OCI-LY7 (cell line): ENCODE measurements at regions not wholly inside any gene's neighbourhood (a gene's known extent, or its start where the extent isn't known, plus 50 kb on each side); places are given as distances from the start of the nearest gene placed in this dataset.

Source experiments
- BruUV-seq: library from RNA; stranded (reverse); fragments of 400-500 nt; replicated peaks from 2 replicates; lab custom pipeline; 2021; lab: Mats Ljungman, UMichigan
- CTCF ChIA-PET: fragments of 300-600 bp; sonication (Branson Sonifier 250); formaldehyde crosslinking; loops from one replicate; lab custom pipeline; 2022; ENCODE audit warnings: antibody characterized with exemption; ENCODE audit not compliant: unreplicated experiment; lab: Charles Lee
- POLR2A ChIA-PET: fragments of 300-600 bp; sonication (Branson Sonifier 250); formaldehyde crosslinking; loops from one replicate; lab custom pipeline; 2022; ENCODE audit warnings: antibody characterized with exemption; lab: Charles Lee
- DNase-seq: peaks from one replicate; pipeline ENCODE4 v3.0.0-alpha.2; 2015; ENCODE audit warnings: low spot score
- H2AFZ ChIP-seq: fragments of 200-600 bp; sonication (generic), shearing (Covaris generic); 2 replicates; pipeline ENCODE4 v1.6.1; 2014; ENCODE audit warnings: mild to moderate bottlenecking, antibody characterized with exemption, low read length, moderate library complexity
- H3K27ac ChIP-seq: fragments of 200-600 bp; sonication (generic); 2 replicates; pipeline ENCODE4 v1.5.1; 2014; ENCODE audit warnings: mixed run types, low read depth, mild to moderate bottlenecking, moderate library complexity, low read length, inconsistent platforms; ENCODE audit not compliant: poor library complexity, severe bottlenecking
- H3K36me3 ChIP-seq: fragments of 200-600 bp; sonication (generic); 2 replicates; pipeline ENCODE4 v1.6.1; 2014; ENCODE audit warnings: mild to moderate bottlenecking, antibody characterized with exemption, low read length, moderate library complexity, mixed read lengths; ENCODE audit not compliant: insufficient read depth
- H3K4me1 ChIP-seq: fragments of 200-600 bp; sonication (generic); 2 replicates; pipeline ENCODE4 v1.5.1; 2014; ENCODE audit warnings: mild to moderate bottlenecking, low read length; ENCODE audit not compliant: insufficient read depth, poor library complexity, severe bottlenecking
- H3K4me2 ChIP-seq: fragments of 200-600 bp; sonication (generic); 2 replicates; pipeline ENCODE4 v1.6.1; 2014; ENCODE audit warnings: mild to moderate bottlenecking, low read length
- H3K4me3 ChIP-seq: fragments of 200-600 bp; sonication (generic); 2 replicates; pipeline ENCODE4 v1.5.1; 2014; ENCODE audit warnings: mild to moderate bottlenecking, low read depth, low read length; ENCODE audit not compliant: poor library complexity, severe bottlenecking
- H3K79me2 ChIP-seq: fragments of 200-600 bp; sonication (generic); 2 replicates; pipeline ENCODE4 v1.6.1; 2016; ENCODE audit warnings: low read depth, mild to moderate bottlenecking, low read length, moderate library complexity, mixed read lengths; ENCODE audit not compliant: insufficient read depth
- H3K9me2 ChIP-seq: fragments of 200-600 bp; sonication (generic); 2 replicates; pipeline ENCODE4 v1.6.1; 2016; ENCODE audit warnings: mild to moderate bottlenecking, low read length, mixed read lengths; ENCODE audit not compliant: insufficient read depth
- H3K9me3 ChIP-seq: fragments of 200-600 bp; sonication (generic); 2 replicates; pipeline ENCODE4 v1.6.1; 2014; ENCODE audit warnings: mild to moderate bottlenecking, mixed run types, low read length, mixed read lengths
- H4K20me1 ChIP-seq: fragments of 200-600 bp; sonication (generic); 2 replicates; pipeline ENCODE4 v1.6.1; 2014; ENCODE audit warnings: mild to moderate bottlenecking, antibody characterized with exemption, low read length, moderate library complexity, mixed read lengths; ENCODE audit not compliant: insufficient read depth
- EZH2phosphoT487 ChIP-seq: fragments of 200-600 bp; sonication (generic); IDR thresholded peaks from 2 replicates; pipeline ENCODE4 v1.6.1; 2018; ENCODE audit warnings: low read depth, borderline replicate concordance, mild to moderate bottlenecking, mixed run types, antibody characterized with exemption, low read length, moderate library complexity, mixed read lengths
- intact Hi-C: fragments of 100-400 bp; cut with micrococcal nuclease; formaldehyde crosslinking; loops from one replicate; pipeline ENCODE4 v1.10.0; 2022; ENCODE audit not compliant: unreplicated experiment
- TF ChIP-seq, protein P1 (sequence below): fragments of 200-600 bp; sonication (generic); conservative IDR thresholded peaks from 2 replicates; pipeline ENCODE4 v1.5.1; 2014; ENCODE audit warnings: mild to moderate bottlenecking, antibody characterized with exemption, low read length, moderate library complexity, mixed read lengths

DNA sequence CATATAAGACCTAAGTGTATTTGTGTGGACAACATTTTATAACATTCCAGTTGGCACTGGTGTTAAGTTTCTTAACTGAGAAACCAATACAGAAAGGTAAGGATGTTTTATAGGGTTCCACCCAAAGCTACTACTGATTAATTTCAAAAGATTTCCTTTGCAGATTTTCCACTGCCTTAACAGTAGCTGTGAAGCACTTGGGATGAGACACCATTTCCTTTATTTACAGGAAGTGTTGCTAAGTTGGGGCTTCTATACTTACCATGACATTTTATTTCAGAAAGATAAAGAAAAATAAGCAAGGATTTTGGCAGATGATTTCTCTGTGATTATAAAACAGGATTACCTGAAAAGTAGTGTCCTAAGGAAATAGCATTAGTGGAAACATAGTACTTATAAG, 234.3 kb downstream of the CALCRL start:
- no peak overlapping the region for H2AFZ ChIP-seq
- no peak for DNase-seq
- H3K79me2 ChIP-seq, result no peaks in the 10 kb centered on the region
- ChIA-PET POLR2A (interaction anchor here (0.7 kb wide), 1 partner anchor 262 kb away, joined by 3 read pairs; no protein-coding TSS in a partner anchor), CTCF (no interaction called here)
- BruUV-seq, result no TSS peak
- no peak overlapping the region for H3K4me2 ChIP-seq
- no peaks in the 10 kb centered on the region for H3K36me3 ChIP-seq
- intact Hi-C loops, result no loop called here
- no peak overlapping the region for H3K27ac ChIP-seq
- H3K9me2 ChIP-seq, result no peaks in the 10 kb centered on the region
- H3K4me3 ChIP-seq, result no peak overlapping the region
- H4K20me1 ChIP-seq, result no peaks in the 10 kb centered on the region
- H3K4me1 ChIP-seq, result no peaks in the 10 kb centered on the region
- TF ChIP-seq EZH2phosphoT487, result no peak
- TF ChIP-seq, protein P1, sequence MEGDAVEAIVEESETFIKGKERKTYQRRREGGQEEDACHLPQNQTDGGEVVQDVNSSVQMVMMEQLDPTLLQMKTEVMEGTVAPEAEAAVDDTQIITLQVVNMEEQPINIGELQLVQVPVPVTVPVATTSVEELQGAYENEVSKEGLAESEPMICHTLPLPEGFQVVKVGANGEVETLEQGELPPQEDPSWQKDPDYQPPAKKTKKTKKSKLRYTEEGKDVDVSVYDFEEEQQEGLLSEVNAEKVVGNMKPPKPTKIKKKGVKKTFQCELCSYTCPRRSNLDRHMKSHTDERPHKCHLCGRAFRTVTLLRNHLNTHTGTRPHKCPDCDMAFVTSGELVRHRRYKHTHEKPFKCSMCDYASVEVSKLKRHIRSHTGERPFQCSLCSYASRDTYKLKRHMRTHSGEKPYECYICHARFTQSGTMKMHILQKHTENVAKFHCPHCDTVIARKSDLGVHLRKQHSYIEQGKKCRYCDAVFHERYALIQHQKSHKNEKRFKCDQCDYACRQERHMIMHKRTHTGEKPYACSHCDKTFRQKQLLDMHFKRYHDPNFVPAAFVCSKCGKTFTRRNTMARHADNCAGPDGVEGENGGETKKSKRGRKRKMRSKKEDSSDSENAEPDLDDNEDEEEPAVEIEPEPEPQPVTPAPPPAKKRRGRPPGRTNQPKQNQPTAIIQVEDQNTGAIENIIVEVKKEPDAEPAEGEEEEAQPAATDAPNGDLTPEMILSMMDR, result no peak
- H3K9me3 ChIP-seq, result no peaks in the 10 kb centered on the region

GRCh38 chr2:187210726-187211125, 237.3 kb downstream of the CALCRL start:
- no peaks in the 10 kb centered on the region for H3K9me3 ChIP-seq
- no TSS peak for BruUV-seq
- H3K4me2 ChIP-seq, result no peak overlapping the region
- no peak overlapping the region for H3K27ac ChIP-seq
- no peaks in the 10 kb centered on the region for H4K20me1 ChIP-seq
- no peaks in the 10 kb centered on the region for H3K79me2 ChIP-seq
- H3K36me3 ChIP-seq, result no peaks in the 10 kb centered on the region
- no peaks in the 10 kb centered on the region for H3K4me1 ChIP-seq
- intact Hi-C loops, result no loop called here
- no peaks in the 10 kb centered on the region for H3K9me2 ChIP-seq
- H2AFZ ChIP-seq, result no peak overlapping the region
- DNase-seq, result no peak
- no peak overlapping the region for H3K4me3 ChIP-seq
- CTCF ChIA-PET, result no interaction called here
- POLR2A ChIA-PET, result no interaction called here
- no peak for TF ChIP-seq EZH2phosphoT487
- TF ChIP-seq, protein P1, result no peak

DNA sequence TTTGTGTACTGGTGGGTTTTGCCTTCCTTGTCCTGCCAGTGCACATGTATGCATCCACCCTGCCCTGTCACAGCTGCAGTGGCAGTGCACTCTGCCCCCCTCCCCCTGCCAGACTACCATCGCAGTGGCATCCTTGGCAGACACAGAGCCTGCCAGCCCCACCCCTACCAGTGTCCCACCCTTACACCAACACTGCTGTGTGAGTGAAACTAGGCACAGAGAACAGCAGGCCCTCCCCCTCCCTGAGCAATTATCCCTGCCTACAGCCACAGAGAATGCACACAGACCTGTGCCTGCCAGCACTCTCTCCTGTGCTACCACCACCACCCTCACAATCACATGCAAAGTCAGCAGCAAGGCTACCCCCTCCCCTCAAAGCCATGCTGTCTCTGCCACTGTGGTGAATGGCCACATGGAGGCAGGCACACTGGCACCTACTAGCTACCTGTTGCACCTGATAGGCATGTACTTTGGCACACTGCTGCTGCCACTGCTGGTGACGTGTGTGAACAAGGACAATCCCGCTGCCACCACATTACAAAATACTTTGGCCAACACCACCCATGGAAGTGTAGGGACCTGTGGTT, 239.8 kb downstream of the CALCRL start:
- Histone ChIP-seq H3K9me2 (no peaks in the 10 kb centered on the region), H3K4me3 (no peak overlapping the region), H3K9me3 (no peaks in the 10 kb centered on the region), H3K4me1 (no peaks in the 10 kb centered on the region), H3K4me2 (no peak overlapping the region), H3K36me3 (no peaks in the 10 kb centered on the region), H4K20me1 (no peaks in the 10 kb centered on the region), H3K27ac (no peak overlapping the region), H2AFZ (no peak overlapping the region), H3K79me2 (no peaks in the 10 kb centered on the region)
- ChIA-PET POLR2A (no interaction called here), CTCF (no interaction called here)
- intact Hi-C loops, result no loop called here
- DNase-seq, result no peak
- BruUV-seq, result no TSS peak
- no peak for TF ChIP-seq EZH2phosphoT487
- TF ChIP-seq, protein P1, result no peak
